ENCODE measurements at regions not wholly inside any gene's neighbourhood (a gene's known extent, or its start where the extent isn't known, plus 50 kb on each side); places are given as distances from the start of the nearest gene placed in this dataset.

- peaks cover 6 to 15% of the 10 kb centered on the region in 2 donors for H3K9me3 ChIP-seq (ENCODE audit: control insufficient read depth in 1 of 2, low read length in 2 of 2)
- no peaks in the 10 kb centered on the region for H3K36me3 ChIP-seq (ENCODE audit: control insufficient read depth in 1 of 2, insufficient read depth in 2 of 2, low read length in 2 of 2)
- no peak overlapping the region for H3K4me3 ChIP-seq (ENCODE audit: low read depth in 1 of 2, low read length in 2 of 2)
- H3K4me1 ChIP-seq (ENCODE audit: control insufficient read depth in 1 of 2, insufficient read depth in 2 of 2, low read length in 2 of 2), result no peaks in the 10 kb centered on the region
- H3K9ac ChIP-seq (ENCODE audit: low read depth in 1 of 2, low read length in 2 of 2), result no peak overlapping the region
- no peak overlapping the region for H3K27ac ChIP-seq (ENCODE audit: low read depth, low read length)
- H3K27me3 ChIP-seq (ENCODE audit: control insufficient read depth in 1 of 2, insufficient read depth in 2 of 2, low read length in 2 of 2), result no peaks in the 10 kb centered on the region
These were observed 802.2 kb upstream of the MIR17HG start for GRCh38 chr13:90545070-90545840.

DNA sequence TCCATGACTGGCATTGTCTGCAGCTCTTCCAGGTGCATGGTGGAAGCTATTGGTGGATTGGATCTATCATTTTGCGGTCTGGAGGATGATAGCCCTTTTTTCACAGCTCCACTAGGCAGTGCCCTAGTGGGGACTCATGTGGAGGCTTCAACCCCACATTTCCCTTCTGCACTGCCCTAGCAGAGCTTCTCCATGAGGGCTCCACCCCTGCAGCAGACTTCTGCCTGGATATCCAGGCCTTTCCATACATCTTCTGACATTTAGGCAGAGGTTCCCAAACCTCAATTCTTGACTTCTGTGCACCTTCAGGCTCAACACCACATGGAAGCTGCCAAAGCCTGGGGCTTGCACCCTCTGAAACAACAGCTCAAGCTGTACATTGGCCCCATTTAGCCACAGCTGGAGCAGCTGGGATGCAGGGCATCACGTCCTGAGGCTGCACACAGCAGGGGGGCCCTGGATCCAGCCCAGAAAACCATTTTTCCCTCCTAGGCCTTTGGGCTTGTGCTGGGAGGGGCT is 800.2 kb upstream of the MIR17HG start:
- no peak overlapping the region for H3K27ac ChIP-seq (ENCODE audit: low read depth, low read length)
- H3K4me3 ChIP-seq (ENCODE audit: low read depth in 1 of 2, low read length in 2 of 2), result no peak overlapping the region
- no peaks in the 10 kb centered on the region for H3K36me3 ChIP-seq (ENCODE audit: control insufficient read depth in 1 of 2, insufficient read depth in 2 of 2, low read length in 2 of 2)
- no peaks in the 10 kb centered on the region for H3K27me3 ChIP-seq (ENCODE audit: control insufficient read depth in 1 of 2, insufficient read depth in 2 of 2, low read length in 2 of 2)
- H3K9ac ChIP-seq (ENCODE audit: low read depth in 1 of 2, low read length in 2 of 2), result no peak overlapping the region
- peaks cover 6 to 15% of the 10 kb centered on the region in 2 donors for H3K9me3 ChIP-seq (ENCODE audit: control insufficient read depth in 1 of 2, low read length in 2 of 2)
- no peaks in the 10 kb centered on the region for H3K4me1 ChIP-seq (ENCODE audit: control insufficient read depth in 1 of 2, insufficient read depth in 2 of 2, low read length in 2 of 2)

GRCh38 chr13:90551253-90551652 is 796.2 kb upstream of the MIR17HG start:
- H3K27ac ChIP-seq (ENCODE audit: low read depth, low read length), result no peak overlapping the region
- peaks cover 6 to 8% of the 10 kb centered on the region in 2 donors for H3K9me3 ChIP-seq (ENCODE audit: control insufficient read depth in 1 of 2, low read length in 2 of 2)
- H3K27me3 ChIP-seq (ENCODE audit: control insufficient read depth in 1 of 2, insufficient read depth in 2 of 2, low read length in 2 of 2), result no peaks in the 10 kb centered on the region
- no peaks in the 10 kb centered on the region for H3K4me1 ChIP-seq (ENCODE audit: control insufficient read depth in 1 of 2, insufficient read depth in 2 of 2, low read length in 2 of 2)
- H3K9ac ChIP-seq (ENCODE audit: low read depth in 1 of 2, low read length in 2 of 2), result no peak overlapping the region
- H3K36me3 ChIP-seq (ENCODE audit: control insufficient read depth in 1 of 2, insufficient read depth in 2 of 2, low read length in 2 of 2), result no peaks in the 10 kb centered on the region
- no peak overlapping the region for H3K4me3 ChIP-seq (ENCODE audit: low read depth in 1 of 2, low read length in 2 of 2)

- H3K9ac ChIP-seq (ENCODE audit: low read depth in 1 of 2, low read length in 2 of 2), result no peak overlapping the region
- no peaks in the 10 kb centered on the region for H3K9me3 ChIP-seq (ENCODE audit: control insufficient read depth in 1 of 2, low read length in 2 of 2)
- H3K36me3 ChIP-seq (ENCODE audit: control insufficient read depth in 1 of 2, insufficient read depth in 2 of 2, low read length in 2 of 2), result no peaks in the 10 kb centered on the region
- H3K4me1 ChIP-seq (ENCODE audit: control insufficient read depth in 1 of 2, insufficient read depth in 2 of 2, low read length in 2 of 2), result no peaks in the 10 kb centered on the region
- H3K27me3 ChIP-seq (ENCODE audit: control insufficient read depth in 1 of 2, insufficient read depth in 2 of 2, low read length in 2 of 2), result no peaks in the 10 kb centered on the region
- no peak overlapping the region for H3K4me3 ChIP-seq (ENCODE audit: low read depth in 1 of 2, low read length in 2 of 2)
- H3K27ac ChIP-seq (ENCODE audit: low read depth, low read length), result no peak overlapping the region
These were observed 794.8 kb upstream of the MIR17HG start for GRCh38 chr13:90552702-90553101.

GRCh38 chr13:90553159-90553558 is 794.3 kb upstream of the MIR17HG start:
- no peak overlapping the region for H3K9ac ChIP-seq (ENCODE audit: low read depth in 1 of 2, low read length in 2 of 2)
- H3K36me3 ChIP-seq (ENCODE audit: control insufficient read depth in 1 of 2, insufficient read depth in 2 of 2, low read length in 2 of 2), result no peaks in the 10 kb centered on the region
- H3K9me3 ChIP-seq (ENCODE audit: control insufficient read depth in 1 of 2, low read length in 2 of 2), result no peaks in the 10 kb centered on the region
- no peak overlapping the region for H3K4me3 ChIP-seq (ENCODE audit: low read depth in 1 of 2, low read length in 2 of 2)
- H3K4me1 ChIP-seq (ENCODE audit: control insufficient read depth in 1 of 2, insufficient read depth in 2 of 2, low read length in 2 of 2), result no peaks in the 10 kb centered on the region
- no peak overlapping the region for H3K27ac ChIP-seq (ENCODE audit: low read depth, low read length)
- no peaks in the 10 kb centered on the region for H3K27me3 ChIP-seq (ENCODE audit: control insufficient read depth in 1 of 2, insufficient read depth in 2 of 2, low read length in 2 of 2)

GRCh38 chr13:90557626-90558025 is 789.9 kb upstream of the MIR17HG start:
- Histone ChIP-seq H3K27me3 (ENCODE audit: control insufficient read depth in 1 of 2, insufficient read depth in 2 of 2, low read length in 2 of 2) (no peaks in the 10 kb centered on the region), H3K9me3 (ENCODE audit: control insufficient read depth in 1 of 2, low read length in 2 of 2) (no peaks in the 10 kb centered on the region), H3K9ac (ENCODE audit: low read depth in 1 of 2, low read length in 2 of 2) (no peak overlapping the region), H3K4me1 (ENCODE audit: control insufficient read depth in 1 of 2, insufficient read depth in 2 of 2, low read length in 2 of 2) (no peaks in the 10 kb centered on the region), H3K4me3 (ENCODE audit: low read depth in 1 of 2, low read length in 2 of 2) (no peak overlapping the region), H3K36me3 (ENCODE audit: control insufficient read depth in 1 of 2, insufficient read depth in 2 of 2, low read length in 2 of 2) (no peaks in the 10 kb centered on the region), H3K27ac (ENCODE audit: low read depth, low read length) (no peak overlapping the region)

- Histone ChIP-seq H3K4me1 (ENCODE audit: control insufficient read depth in 1 of 2, insufficient read depth in 2 of 2, low read length in 2 of 2) (no peaks in the 10 kb centered on the region), H3K27me3 (ENCODE audit: control insufficient read depth in 1 of 2, insufficient read depth in 2 of 2, low read length in 2 of 2) (no peaks in the 10 kb centered on the region), H3K36me3 (ENCODE audit: control insufficient read depth in 1 of 2, insufficient read depth in 2 of 2, low read length in 2 of 2) (no peaks in the 10 kb centered on the region), H3K27ac (ENCODE audit: low read depth, low read length) (no peak overlapping the region), H3K4me3 (ENCODE audit: low read depth in 1 of 2, low read length in 2 of 2) (no peak overlapping the region), H3K9me3 (ENCODE audit: control insufficient read depth in 1 of 2, low read length in 2 of 2) (peaks cover 0 to 4% of the 10 kb centered on the region in 2 donors), H3K9ac (ENCODE audit: low read depth in 1 of 2, low read length in 2 of 2) (no peak overlapping the region)
These were observed 785.0 kb upstream of the MIR17HG start for GRCh38 chr13:90562443-90562842.

- Histone ChIP-seq H3K27ac (ENCODE audit: low read depth, low read length) (no peak overlapping the region), H3K27me3 (ENCODE audit: control insufficient read depth in 1 of 2, insufficient read depth in 2 of 2, low read length in 2 of 2) (no peaks in the 10 kb centered on the region), H3K9me3 (ENCODE audit: control insufficient read depth in 1 of 2, low read length in 2 of 2) (peaks cover 0 to 4% of the 10 kb centered on the region in 2 donors), H3K4me1 (ENCODE audit: control insufficient read depth in 1 of 2, insufficient read depth in 2 of 2, low read length in 2 of 2) (no peaks in the 10 kb centered on the region), H3K4me3 (ENCODE audit: low read depth in 1 of 2, low read length in 2 of 2) (no peak overlapping the region), H3K9ac (ENCODE audit: low read depth in 1 of 2, low read length in 2 of 2) (no peak overlapping the region), H3K36me3 (ENCODE audit: control insufficient read depth in 1 of 2, insufficient read depth in 2 of 2, low read length in 2 of 2) (no peaks in the 10 kb centered on the region)
These were observed 783.4 kb upstream of the MIR17HG start for GRCh38 chr13:90564096-90564495.

DNA sequence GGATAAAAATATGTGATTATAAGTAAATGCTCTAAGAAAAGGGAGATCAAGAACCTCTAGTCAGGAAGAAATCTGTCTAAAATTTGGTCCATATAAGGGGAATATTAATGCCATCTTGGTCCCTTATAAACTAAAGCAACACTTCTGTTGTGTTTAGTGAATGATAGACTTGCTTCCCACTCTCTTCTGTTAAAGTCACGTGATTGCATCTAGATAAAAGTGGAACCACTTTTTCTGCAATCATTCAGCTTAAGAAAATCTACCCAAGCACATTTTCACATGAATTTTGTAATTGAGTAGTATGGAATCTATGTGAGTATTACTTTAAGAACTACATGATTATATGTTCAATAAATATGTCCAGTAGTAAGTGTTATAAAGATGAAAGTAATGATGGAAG is 782.9 kb upstream of the MIR17HG start:
- no peak overlapping the region for H3K27ac ChIP-seq (ENCODE audit: low read depth, low read length)
- H3K9me3 ChIP-seq (ENCODE audit: control insufficient read depth in 1 of 2, low read length in 2 of 2), result peaks cover 0 to 4% of the 10 kb centered on the region in 2 donors

DNA sequence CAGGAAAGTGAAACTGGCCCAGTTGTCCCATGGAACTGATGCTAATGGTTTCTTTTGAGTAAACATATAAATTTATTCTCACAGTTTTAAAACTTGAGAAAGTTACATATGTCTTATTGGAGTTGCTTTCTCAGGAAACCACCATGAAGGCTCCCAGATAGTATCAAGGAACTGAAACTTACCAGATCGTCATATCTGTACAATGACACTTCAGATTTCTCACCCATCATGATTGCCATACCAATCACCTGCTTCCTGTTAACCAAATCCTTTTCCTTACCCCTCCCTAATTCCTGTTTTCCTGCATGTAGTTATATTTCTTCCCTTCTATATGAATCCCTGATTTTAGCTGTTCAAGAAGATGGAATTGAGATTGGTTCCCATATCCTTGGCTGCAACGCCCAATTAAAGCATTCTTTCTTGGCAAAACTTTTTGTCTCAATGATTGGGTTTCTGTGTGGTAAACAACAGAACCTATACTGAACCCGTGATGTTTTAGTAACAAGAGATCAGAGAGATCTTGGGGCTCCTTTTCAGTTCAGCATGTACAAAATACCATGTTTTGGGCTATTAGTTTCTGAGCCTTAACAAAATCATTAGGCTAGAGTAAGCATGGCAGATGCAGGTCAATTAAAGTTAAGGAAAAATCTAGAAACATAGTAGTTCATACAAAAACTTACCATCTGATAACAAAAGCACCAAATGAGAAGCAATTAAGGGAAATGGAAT is 781.3 kb upstream of the MIR17HG start:
- H3K4me3 ChIP-seq (ENCODE audit: low read depth in 1 of 2, low read length in 2 of 2), result no peak overlapping the region
- H3K27ac ChIP-seq (ENCODE audit: low read depth, low read length), result no peak overlapping the region
- no peaks in the 10 kb centered on the region for H3K4me1 ChIP-seq (ENCODE audit: control insufficient read depth in 1 of 2, insufficient read depth in 2 of 2, low read length in 2 of 2)

More for the DNA sequence above, 782.9 kb upstream of the MIR17HG start:
- Histone ChIP-seq H3K36me3 (ENCODE audit: control insufficient read depth in 1 of 2, insufficient read depth in 2 of 2, low read length in 2 of 2) (no peaks in the 10 kb centered on the region), H3K9ac (ENCODE audit: low read depth in 1 of 2, low read length in 2 of 2) (no peak overlapping the region), H3K4me1 (ENCODE audit: control insufficient read depth in 1 of 2, insufficient read depth in 2 of 2, low read length in 2 of 2) (no peaks in the 10 kb centered on the region), H3K4me3 (ENCODE audit: low read depth in 1 of 2, low read length in 2 of 2) (no peak overlapping the region), H3K27me3 (ENCODE audit: control insufficient read depth in 1 of 2, insufficient read depth in 2 of 2, low read length in 2 of 2) (no peaks in the 10 kb centered on the region)

More for the DNA sequence above, 781.3 kb upstream of the MIR17HG start:
- H3K36me3 ChIP-seq (ENCODE audit: control insufficient read depth in 1 of 2, insufficient read depth in 2 of 2, low read length in 2 of 2), result no peaks in the 10 kb centered on the region
- H3K27me3 ChIP-seq (ENCODE audit: control insufficient read depth in 1 of 2, insufficient read depth in 2 of 2, low read length in 2 of 2), result no peaks in the 10 kb centered on the region
- no peak overlapping the region for H3K9ac ChIP-seq (ENCODE audit: low read depth in 1 of 2, low read length in 2 of 2)
- H3K9me3 ChIP-seq (ENCODE audit: control insufficient read depth in 1 of 2, low read length in 2 of 2), result peaks cover 0 to 4% of the 10 kb centered on the region in 2 donors
